Suprapubic skin (tissue), 4 donors: ENCODE measurements at regions not wholly inside any gene's neighbourhood (a gene's known extent, or its start where the extent isn't known, plus 50 kb on each side); places are given as distances from the start of the nearest gene placed in this dataset.

Experiments
- POLR2A ChIP-seq, 2 donors: fragments of 450-650 bp; IDR thresholded peaks; one replicate each; pipeline ENCODE4 v1.6.1; 2017; ENCODE audit warnings: antibody characterized with exemption in 2 of 2, mild to moderate bottlenecking in 2 of 2, moderate library complexity in 2 of 2
- POLR2AphosphoS5 ChIP-seq, 3 donors: sonication (generic); formaldehyde crosslinking; IDR thresholded peaks; one replicate each; pipeline ENCODE4 v1.6.1; 2017; ENCODE audit warnings: antibody characterized with exemption in 3 of 3
- TF ChIP-seq, protein P1 (sequence below), 2 donors: fragments of 200-600 bp in 1 of 2; fragments of 450-650 bp in 1 of 2; sonication (generic) in 1 of 2; IDR thresholded peaks; one replicate each; pipeline ENCODE4 v1.5.1; 2016 to 2019; ENCODE audit warnings: antibody characterized with exemption in 2 of 2, mild to moderate bottlenecking in 1 of 2, moderate library complexity in 1 of 2

DNA sequence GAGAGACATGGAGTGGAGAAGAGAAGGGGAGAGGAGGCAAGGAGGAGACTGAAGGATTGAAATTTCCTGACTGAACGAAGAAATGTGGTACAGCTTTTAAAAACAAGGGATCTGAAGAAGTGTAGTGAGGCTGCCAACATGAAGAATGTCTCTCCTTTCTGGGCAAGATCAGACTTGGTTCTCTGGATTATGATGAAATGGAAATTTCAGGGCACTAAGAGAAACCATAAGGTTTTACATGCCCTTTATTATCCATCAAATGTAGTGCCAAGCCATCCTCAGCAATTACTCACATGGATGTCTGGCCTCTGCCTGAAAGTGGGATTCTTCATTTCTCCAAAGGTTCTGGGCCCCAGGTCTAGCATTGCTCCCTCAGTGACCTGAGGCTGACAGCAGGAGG, 77.6 kb upstream of the CCDC80 start:
- TF ChIP-seq, protein P1, sequence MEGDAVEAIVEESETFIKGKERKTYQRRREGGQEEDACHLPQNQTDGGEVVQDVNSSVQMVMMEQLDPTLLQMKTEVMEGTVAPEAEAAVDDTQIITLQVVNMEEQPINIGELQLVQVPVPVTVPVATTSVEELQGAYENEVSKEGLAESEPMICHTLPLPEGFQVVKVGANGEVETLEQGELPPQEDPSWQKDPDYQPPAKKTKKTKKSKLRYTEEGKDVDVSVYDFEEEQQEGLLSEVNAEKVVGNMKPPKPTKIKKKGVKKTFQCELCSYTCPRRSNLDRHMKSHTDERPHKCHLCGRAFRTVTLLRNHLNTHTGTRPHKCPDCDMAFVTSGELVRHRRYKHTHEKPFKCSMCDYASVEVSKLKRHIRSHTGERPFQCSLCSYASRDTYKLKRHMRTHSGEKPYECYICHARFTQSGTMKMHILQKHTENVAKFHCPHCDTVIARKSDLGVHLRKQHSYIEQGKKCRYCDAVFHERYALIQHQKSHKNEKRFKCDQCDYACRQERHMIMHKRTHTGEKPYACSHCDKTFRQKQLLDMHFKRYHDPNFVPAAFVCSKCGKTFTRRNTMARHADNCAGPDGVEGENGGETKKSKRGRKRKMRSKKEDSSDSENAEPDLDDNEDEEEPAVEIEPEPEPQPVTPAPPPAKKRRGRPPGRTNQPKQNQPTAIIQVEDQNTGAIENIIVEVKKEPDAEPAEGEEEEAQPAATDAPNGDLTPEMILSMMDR (IDR thresholded peaks at IDR 0.05): no peak
- TF ChIP-seq POLR2A (IDR thresholded peaks at IDR 0.05) (no peak), POLR2AphosphoS5 (IDR thresholded peaks at IDR 0.05) (no peak)
